ENCODE measurements at regions not wholly inside any gene's neighbourhood (a gene's known extent, or its start where the extent isn't known, plus 50 kb on each side); places are given as distances from the start of the nearest gene placed in this dataset.

DNA sequence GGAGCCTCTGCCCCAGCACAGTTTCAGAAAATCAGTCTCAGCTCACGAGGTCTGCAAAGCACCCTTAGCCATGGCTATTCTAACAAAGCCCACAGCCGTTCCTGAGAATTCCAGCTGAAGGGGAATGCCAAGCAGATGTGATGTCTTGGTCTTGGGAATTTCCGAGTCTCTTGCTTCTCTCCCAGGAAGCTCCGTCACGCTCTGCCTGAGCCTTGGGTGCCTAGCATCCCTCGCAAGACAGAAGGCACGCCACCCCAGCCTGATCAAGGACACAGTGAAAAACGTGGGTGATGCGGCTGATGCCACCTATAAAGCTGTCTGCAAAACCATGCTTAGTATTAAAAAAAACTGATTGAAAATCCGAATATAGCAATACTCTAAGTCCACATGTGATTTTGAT lies 254.6 kb downstream of the SH3BP4 start:
- H3K4me1 ChIP-seq (ENCODE audit: insufficient read depth): peaks cover 6% of the 10 kb centered on the region; the same call in 1 of the 2 replicates
- no peak overlapping the region for H3K4me3 ChIP-seq
- H3K4me2 ChIP-seq: no peak overlapping the region
- H3K79me2 ChIP-seq (replicated peaks; ENCODE audit: insufficient read depth): no peaks in the 10 kb centered on the region
- TF ChIP-seq ZNF114 (CRISPR knock-in tag; IDR thresholded peaks at IDR 0.05): no peak
- TF ChIP-seq, protein P1, sequence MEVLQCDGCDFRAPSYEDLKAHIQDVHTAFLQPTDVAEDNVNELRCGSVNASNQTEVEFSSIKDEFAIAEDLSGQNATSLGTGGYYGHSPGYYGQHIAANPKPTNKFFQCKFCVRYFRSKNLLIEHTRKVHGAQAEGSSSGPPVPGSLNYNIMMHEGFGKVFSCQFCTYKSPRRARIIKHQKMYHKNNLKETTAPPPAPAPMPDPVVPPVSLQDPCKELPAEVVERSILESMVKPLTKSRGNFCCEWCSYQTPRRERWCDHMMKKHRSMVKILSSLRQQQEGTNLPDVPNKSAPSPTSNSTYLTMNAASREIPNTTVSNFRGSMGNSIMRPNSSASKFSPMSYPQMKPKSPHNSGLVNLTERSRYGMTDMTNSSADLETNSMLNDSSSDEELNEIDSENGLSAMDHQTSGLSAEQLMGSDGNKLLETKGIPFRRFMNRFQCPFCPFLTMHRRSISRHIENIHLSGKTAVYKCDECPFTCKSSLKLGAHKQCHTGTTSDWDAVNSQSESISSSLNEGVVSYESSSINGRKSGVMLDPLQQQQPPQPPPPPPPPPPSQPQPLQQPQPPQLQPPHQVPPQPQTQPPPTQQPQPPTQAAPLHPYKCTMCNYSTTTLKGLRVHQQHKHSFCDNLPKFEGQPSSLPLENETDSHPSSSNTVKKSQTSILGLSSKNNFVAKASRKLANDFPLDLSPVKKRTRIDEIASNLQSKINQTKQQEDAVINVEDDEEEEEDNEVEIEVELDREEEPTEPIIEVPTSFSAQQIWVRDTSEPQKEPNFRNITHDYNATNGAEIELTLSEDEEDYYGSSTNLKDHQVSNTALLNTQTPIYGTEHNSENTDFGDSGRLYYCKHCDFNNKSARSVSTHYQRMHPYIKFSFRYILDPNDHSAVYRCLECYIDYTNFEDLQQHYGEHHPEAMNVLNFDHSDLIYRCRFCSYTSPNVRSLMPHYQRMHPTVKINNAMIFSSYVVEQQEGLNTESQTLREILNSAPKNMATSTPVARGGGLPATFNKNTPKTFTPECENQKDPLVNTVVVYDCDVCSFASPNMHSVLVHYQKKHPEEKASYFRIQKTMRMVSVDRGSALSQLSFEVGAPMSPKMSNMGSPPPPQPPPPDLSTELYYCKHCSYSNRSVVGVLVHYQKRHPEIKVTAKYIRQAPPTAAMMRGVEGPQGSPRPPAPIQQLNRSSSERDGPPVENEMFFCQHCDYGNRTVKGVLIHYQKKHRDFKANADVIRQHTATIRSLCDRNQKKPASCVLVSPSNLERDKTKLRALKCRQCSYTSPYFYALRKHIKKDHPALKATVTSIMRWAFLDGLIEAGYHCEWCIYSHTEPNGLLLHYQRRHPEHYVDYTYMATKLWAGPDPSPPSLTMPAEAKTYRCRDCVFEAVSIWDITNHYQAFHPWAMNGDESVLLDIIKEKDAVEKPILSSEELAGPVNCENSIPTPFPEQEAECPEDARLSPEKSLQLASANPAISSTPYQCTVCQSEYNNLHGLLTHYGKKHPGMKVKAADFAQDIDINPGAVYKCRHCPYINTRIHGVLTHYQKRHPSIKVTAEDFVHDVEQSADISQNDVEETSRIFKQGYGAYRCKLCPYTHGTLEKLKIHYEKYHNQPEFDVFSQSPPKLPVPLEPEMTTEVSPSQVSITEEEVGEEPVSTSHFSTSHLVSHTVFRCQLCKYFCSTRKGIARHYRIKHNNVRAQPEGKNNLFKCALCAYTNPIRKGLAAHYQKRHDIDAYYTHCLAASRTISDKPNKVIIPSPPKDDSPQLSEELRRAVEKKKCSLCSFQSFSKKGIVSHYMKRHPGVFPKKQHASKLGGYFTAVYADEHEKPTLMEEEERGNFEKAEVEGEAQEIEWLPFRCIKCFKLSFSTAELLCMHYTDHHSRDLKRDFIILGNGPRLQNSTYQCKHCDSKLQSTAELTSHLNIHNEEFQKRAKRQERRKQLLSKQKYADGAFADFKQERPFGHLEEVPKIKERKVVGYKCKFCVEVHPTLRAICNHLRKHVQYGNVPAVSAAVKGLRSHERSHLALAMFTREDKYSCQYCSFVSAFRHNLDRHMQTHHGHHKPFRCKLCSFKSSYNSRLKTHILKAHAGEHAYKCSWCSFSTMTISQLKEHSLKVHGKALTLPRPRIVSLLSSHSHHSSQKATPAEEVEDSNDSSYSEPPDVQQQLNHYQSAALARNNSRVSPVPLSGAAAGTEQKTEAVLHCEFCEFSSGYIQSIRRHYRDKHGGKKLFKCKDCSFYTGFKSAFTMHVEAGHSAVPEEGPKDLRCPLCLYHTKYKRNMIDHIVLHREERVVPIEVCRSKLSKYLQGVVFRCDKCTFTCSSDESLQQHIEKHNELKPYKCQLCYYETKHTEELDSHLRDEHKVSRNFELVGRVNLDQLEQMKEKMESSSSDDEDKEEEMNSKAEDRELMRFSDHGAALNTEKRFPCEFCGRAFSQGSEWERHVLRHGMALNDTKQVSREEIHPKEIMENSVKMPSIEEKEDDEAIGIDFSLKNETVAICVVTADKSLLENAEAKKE (CRISPR knock-in tag; IDR thresholded peaks at IDR 0.05): no peak
- TF ChIP-seq JUNB (IDR thresholded peaks at IDR 0.05; ENCODE audit: unreplicated experiment): no peak
- TF ChIP-seq EZH2phosphoT487 (IDR thresholded peaks at IDR 0.05; ENCODE audit: unreplicated experiment): no peak
- TF ChIP-seq POLR2AphosphoS5 (IDR thresholded peaks at IDR 0.05; ENCODE audit: low read depth): no peak
- no peak for TF ChIP-seq NANOG (IDR thresholded peaks at IDR 0.05; ENCODE audit: borderline replicate concordance)
- TF ChIP-seq, protein P2, sequence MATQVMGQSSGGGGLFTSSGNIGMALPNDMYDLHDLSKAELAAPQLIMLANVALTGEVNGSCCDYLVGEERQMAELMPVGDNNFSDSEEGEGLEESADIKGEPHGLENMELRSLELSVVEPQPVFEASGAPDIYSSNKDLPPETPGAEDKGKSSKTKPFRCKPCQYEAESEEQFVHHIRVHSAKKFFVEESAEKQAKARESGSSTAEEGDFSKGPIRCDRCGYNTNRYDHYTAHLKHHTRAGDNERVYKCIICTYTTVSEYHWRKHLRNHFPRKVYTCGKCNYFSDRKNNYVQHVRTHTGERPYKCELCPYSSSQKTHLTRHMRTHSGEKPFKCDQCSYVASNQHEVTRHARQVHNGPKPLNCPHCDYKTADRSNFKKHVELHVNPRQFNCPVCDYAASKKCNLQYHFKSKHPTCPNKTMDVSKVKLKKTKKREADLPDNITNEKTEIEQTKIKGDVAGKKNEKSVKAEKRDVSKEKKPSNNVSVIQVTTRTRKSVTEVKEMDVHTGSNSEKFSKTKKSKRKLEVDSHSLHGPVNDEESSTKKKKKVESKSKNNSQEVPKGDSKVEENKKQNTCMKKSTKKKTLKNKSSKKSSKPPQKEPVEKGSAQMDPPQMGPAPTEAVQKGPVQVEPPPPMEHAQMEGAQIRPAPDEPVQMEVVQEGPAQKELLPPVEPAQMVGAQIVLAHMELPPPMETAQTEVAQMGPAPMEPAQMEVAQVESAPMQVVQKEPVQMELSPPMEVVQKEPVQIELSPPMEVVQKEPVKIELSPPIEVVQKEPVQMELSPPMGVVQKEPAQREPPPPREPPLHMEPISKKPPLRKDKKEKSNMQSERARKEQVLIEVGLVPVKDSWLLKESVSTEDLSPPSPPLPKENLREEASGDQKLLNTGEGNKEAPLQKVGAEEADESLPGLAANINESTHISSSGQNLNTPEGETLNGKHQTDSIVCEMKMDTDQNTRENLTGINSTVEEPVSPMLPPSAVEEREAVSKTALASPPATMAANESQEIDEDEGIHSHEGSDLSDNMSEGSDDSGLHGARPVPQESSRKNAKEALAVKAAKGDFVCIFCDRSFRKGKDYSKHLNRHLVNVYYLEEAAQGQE (IDR thresholded peaks at IDR 0.05; ENCODE audit: unreplicated experiment): no peak
- TF ChIP-seq, protein P3, sequence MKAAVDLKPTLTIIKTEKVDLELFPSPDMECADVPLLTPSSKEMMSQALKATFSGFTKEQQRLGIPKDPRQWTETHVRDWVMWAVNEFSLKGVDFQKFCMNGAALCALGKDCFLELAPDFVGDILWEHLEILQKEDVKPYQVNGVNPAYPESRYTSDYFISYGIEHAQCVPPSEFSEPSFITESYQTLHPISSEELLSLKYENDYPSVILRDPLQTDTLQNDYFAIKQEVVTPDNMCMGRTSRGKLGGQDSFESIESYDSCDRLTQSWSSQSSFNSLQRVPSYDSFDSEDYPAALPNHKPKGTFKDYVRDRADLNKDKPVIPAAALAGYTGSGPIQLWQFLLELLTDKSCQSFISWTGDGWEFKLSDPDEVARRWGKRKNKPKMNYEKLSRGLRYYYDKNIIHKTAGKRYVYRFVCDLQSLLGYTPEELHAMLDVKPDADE (IDR thresholded peaks at IDR 0.05): no peak
- TF ChIP-seq, protein P4, sequence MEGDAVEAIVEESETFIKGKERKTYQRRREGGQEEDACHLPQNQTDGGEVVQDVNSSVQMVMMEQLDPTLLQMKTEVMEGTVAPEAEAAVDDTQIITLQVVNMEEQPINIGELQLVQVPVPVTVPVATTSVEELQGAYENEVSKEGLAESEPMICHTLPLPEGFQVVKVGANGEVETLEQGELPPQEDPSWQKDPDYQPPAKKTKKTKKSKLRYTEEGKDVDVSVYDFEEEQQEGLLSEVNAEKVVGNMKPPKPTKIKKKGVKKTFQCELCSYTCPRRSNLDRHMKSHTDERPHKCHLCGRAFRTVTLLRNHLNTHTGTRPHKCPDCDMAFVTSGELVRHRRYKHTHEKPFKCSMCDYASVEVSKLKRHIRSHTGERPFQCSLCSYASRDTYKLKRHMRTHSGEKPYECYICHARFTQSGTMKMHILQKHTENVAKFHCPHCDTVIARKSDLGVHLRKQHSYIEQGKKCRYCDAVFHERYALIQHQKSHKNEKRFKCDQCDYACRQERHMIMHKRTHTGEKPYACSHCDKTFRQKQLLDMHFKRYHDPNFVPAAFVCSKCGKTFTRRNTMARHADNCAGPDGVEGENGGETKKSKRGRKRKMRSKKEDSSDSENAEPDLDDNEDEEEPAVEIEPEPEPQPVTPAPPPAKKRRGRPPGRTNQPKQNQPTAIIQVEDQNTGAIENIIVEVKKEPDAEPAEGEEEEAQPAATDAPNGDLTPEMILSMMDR (conservative IDR thresholded peaks at IDR 0.05; ENCODE audit: low read depth in 2 of 2): no peak
- TF ChIP-seq EZH2 (IDR thresholded peaks at IDR 0.05; ENCODE audit: low read depth, unreplicated experiment): no peak
- H3K9me3 Mint-ChIP-seq: peaks cover 5% of the 10 kb centered on the region; the same call in 2 of the 3 replicates
- no peaks in the 10 kb centered on the region for H3K27me3 ChIP-seq (ENCODE audit: insufficient read depth)
- no peak overlapping the region for H3K4me3 Mint-ChIP-seq
- peaks cover 4% of the 10 kb centered on the region; the same call in 2 of the 3 replicates for H3K36me3 Mint-ChIP-seq (ENCODE audit: low read depth)
- peaks cover 4% of the 10 kb centered on the region for H3K27me3 Mint-ChIP-seq (ENCODE audit: insufficient read depth, low read depth, poor library complexity)
- no peak overlapping the region for H3K27ac ChIP-seq (ENCODE audit: low read depth)
- H3K9me2 ChIP-seq (ENCODE audit: insufficient read depth): no peaks in the 10 kb centered on the region
- no peaks in the 10 kb centered on the region for H4K20me1 ChIP-seq (replicated peaks; ENCODE audit: insufficient read depth)
- ATAC-seq: no peak
- H2AFZ ChIP-seq: no peak overlapping the region
- DNase-seq (ENCODE audit: low spot score): no peak
- H3K36me3 ChIP-seq (ENCODE audit: insufficient read depth): no peaks in the 10 kb centered on the region
- H3K27ac Mint-ChIP-seq: no peak overlapping the region
- no peaks in the 10 kb centered on the region for H3F3A ChIP-seq (replicated peaks; ENCODE audit: low read depth)
- peaks cover 10% of the 10 kb centered on the region; the same call in 2 of the 3 replicates for H3K4me1 Mint-ChIP-seq

All from GM23338 (cell line).